ENCODE measurements at regions not wholly inside any gene's neighbourhood (a gene's known extent, or its start where the extent isn't known, plus 50 kb on each side); places are given as distances from the start of the nearest gene placed in this dataset.
"Not testable (repeated sequence)": the region's sequence is repeated elsewhere in the genome, so short reads cannot be mapped to it uniquely, and the experiment has no call there.

- not testable (repeated sequence) for H2AFZ ChIP-seq (ENCODE audit: low read length, unreplicated experiment); H3K79me2 ChIP-seq (ENCODE audit: control insufficient read depth, insufficient read depth, low read length, unreplicated experiment); H3K27me3 ChIP-seq (ENCODE audit: insufficient read depth, low read length); H3K4me3 ChIP-seq (ENCODE audit: low read depth, low read length); H3K4me1 ChIP-seq (ENCODE audit: control insufficient read depth, insufficient read depth, low read length, unreplicated experiment); H3K27ac ChIP-seq (ENCODE audit: low read depth, low read length); H3K36me3 ChIP-seq (ENCODE audit: insufficient read depth, low read length)
These were observed 204.0 kb upstream of the FRG1 start for GRCh38 chr4:189736656-189737055.

GRCh38 chr4:189740118-189740517 is 200.6 kb upstream of the FRG1 start:
- H3K27me3 ChIP-seq (ENCODE audit: insufficient read depth, low read length); H3K4me3 ChIP-seq (ENCODE audit: low read depth, low read length); H2AFZ ChIP-seq (ENCODE audit: low read length, unreplicated experiment); H3K79me2 ChIP-seq (ENCODE audit: control insufficient read depth, insufficient read depth, low read length, unreplicated experiment); H3K36me3 ChIP-seq (ENCODE audit: insufficient read depth, low read length); H3K4me1 ChIP-seq (ENCODE audit: control insufficient read depth, insufficient read depth, low read length, unreplicated experiment); H3K27ac ChIP-seq (ENCODE audit: low read depth, low read length): not testable (repeated sequence)

GRCh38 chr4:189740873-189741272 is 199.8 kb upstream of the FRG1 start:
- Histone ChIP-seq H3K27me3 (ENCODE audit: insufficient read depth, low read length) (no peaks in the 10 kb centered on the region), H3K36me3 (ENCODE audit: insufficient read depth, low read length) (no peaks in the 10 kb centered on the region), H3K4me3 (ENCODE audit: low read depth, low read length) (no peak overlapping the region), H3K27ac (ENCODE audit: low read depth, low read length) (no peak overlapping the region), H2AFZ (ENCODE audit: low read length, unreplicated experiment) (no peak overlapping the region), H3K79me2 (ENCODE audit: control insufficient read depth, insufficient read depth, low read length, unreplicated experiment) (no peaks in the 10 kb centered on the region), H3K4me1 (ENCODE audit: control insufficient read depth, insufficient read depth, low read length, unreplicated experiment) (no peaks in the 10 kb centered on the region)

- not testable (repeated sequence) for H2AFZ ChIP-seq (ENCODE audit: low read length, unreplicated experiment); H3K36me3 ChIP-seq (ENCODE audit: insufficient read depth, low read length); H3K79me2 ChIP-seq (ENCODE audit: control insufficient read depth, insufficient read depth, low read length, unreplicated experiment); H3K4me3 ChIP-seq (ENCODE audit: low read depth, low read length); H3K4me1 ChIP-seq (ENCODE audit: control insufficient read depth, insufficient read depth, low read length, unreplicated experiment); H3K27ac ChIP-seq (ENCODE audit: low read depth, low read length); H3K27me3 ChIP-seq (ENCODE audit: insufficient read depth, low read length)
These were observed 187.6 kb upstream of the FRG1 start for GRCh38 chr4:189753092-189753491.

- H3K36me3 ChIP-seq (ENCODE audit: insufficient read depth, low read length): no peaks in the 10 kb centered on the region
- H3K79me2 ChIP-seq (ENCODE audit: control insufficient read depth, insufficient read depth, low read length, unreplicated experiment): no peaks in the 10 kb centered on the region
- no peaks in the 10 kb centered on the region for H3K4me1 ChIP-seq (ENCODE audit: control insufficient read depth, insufficient read depth, low read length, unreplicated experiment)
- H3K27ac ChIP-seq (ENCODE audit: low read depth, low read length): no peak overlapping the region
- no peak overlapping the region for H2AFZ ChIP-seq (ENCODE audit: low read length, unreplicated experiment)
- no peak overlapping the region for H3K4me3 ChIP-seq (ENCODE audit: low read depth, low read length)
- H3K27me3 ChIP-seq (ENCODE audit: insufficient read depth, low read length): no peaks in the 10 kb centered on the region
These were observed 177.1 kb upstream of the FRG1 start for GRCh38 chr4:189763583-189763982.

GRCh38 chr4:189765301-189765700 is 175.4 kb upstream of the FRG1 start:
- Histone ChIP-seq H3K27me3 (ENCODE audit: insufficient read depth, low read length) (no peaks in the 10 kb centered on the region), H3K79me2 (ENCODE audit: control insufficient read depth, insufficient read depth, low read length, unreplicated experiment) (no peaks in the 10 kb centered on the region), H3K4me1 (ENCODE audit: control insufficient read depth, insufficient read depth, low read length, unreplicated experiment) (no peaks in the 10 kb centered on the region), H3K27ac (ENCODE audit: low read depth, low read length) (no peak overlapping the region), H3K4me3 (ENCODE audit: low read depth, low read length) (no peak overlapping the region), H3K36me3 (ENCODE audit: insufficient read depth, low read length) (no peaks in the 10 kb centered on the region), H2AFZ (ENCODE audit: low read length, unreplicated experiment) (no peak overlapping the region)

GRCh38 chr4:189765736-189766135 is 174.9 kb upstream of the FRG1 start:
- Histone ChIP-seq H3K4me3 (ENCODE audit: low read depth, low read length) (no peak overlapping the region), H3K27ac (ENCODE audit: low read depth, low read length) (no peak overlapping the region), H3K79me2 (ENCODE audit: control insufficient read depth, insufficient read depth, low read length, unreplicated experiment) (no peaks in the 10 kb centered on the region), H3K27me3 (ENCODE audit: insufficient read depth, low read length) (no peaks in the 10 kb centered on the region), H2AFZ (ENCODE audit: low read length, unreplicated experiment) (no peak overlapping the region), H3K36me3 (ENCODE audit: insufficient read depth, low read length) (no peaks in the 10 kb centered on the region), H3K4me1 (ENCODE audit: control insufficient read depth, insufficient read depth, low read length, unreplicated experiment) (no peaks in the 10 kb centered on the region)

GRCh38 chr4:189767941-189768340 is 172.7 kb upstream of the FRG1 start:
- no peak overlapping the region for H3K4me3 ChIP-seq (ENCODE audit: low read depth, low read length)
- H3K79me2 ChIP-seq (ENCODE audit: control insufficient read depth, insufficient read depth, low read length, unreplicated experiment): no peaks in the 10 kb centered on the region
- no peaks in the 10 kb centered on the region for H3K4me1 ChIP-seq (ENCODE audit: control insufficient read depth, insufficient read depth, low read length, unreplicated experiment)
- no peak overlapping the region for H2AFZ ChIP-seq (ENCODE audit: low read length, unreplicated experiment)
- no peak overlapping the region for H3K27ac ChIP-seq (ENCODE audit: low read depth, low read length)
- H3K36me3 ChIP-seq (ENCODE audit: insufficient read depth, low read length): no peaks in the 10 kb centered on the region
- H3K27me3 ChIP-seq (ENCODE audit: insufficient read depth, low read length): no peaks in the 10 kb centered on the region

- no peaks in the 10 kb centered on the region for H3K27me3 ChIP-seq (ENCODE audit: insufficient read depth, low read length)
- H2AFZ ChIP-seq (ENCODE audit: low read length, unreplicated experiment): no peak overlapping the region
- no peaks in the 10 kb centered on the region for H3K36me3 ChIP-seq (ENCODE audit: insufficient read depth, low read length)
- H3K27ac ChIP-seq (ENCODE audit: low read depth, low read length): no peak overlapping the region
- no peak overlapping the region for H3K4me3 ChIP-seq (ENCODE audit: low read depth, low read length)
- H3K4me1 ChIP-seq (ENCODE audit: control insufficient read depth, insufficient read depth, low read length, unreplicated experiment): no peaks in the 10 kb centered on the region
- no peaks in the 10 kb centered on the region for H3K79me2 ChIP-seq (ENCODE audit: control insufficient read depth, insufficient read depth, low read length, unreplicated experiment)
These were observed 171.5 kb upstream of the FRG1 start for GRCh38 chr4:189769131-189769530.

GRCh38 chr4:189771696-189772361 is 168.8 kb upstream of the FRG1 start:
- H2AFZ ChIP-seq (ENCODE audit: low read length, unreplicated experiment): no peak overlapping the region
- H3K4me3 ChIP-seq (ENCODE audit: low read depth, low read length): no peak overlapping the region
- no peak overlapping the region for H3K27ac ChIP-seq (ENCODE audit: low read depth, low read length)
- no peaks in the 10 kb centered on the region for H3K27me3 ChIP-seq (ENCODE audit: insufficient read depth, low read length)
- no peaks in the 10 kb centered on the region for H3K36me3 ChIP-seq (ENCODE audit: insufficient read depth, low read length)
- no peaks in the 10 kb centered on the region for H3K79me2 ChIP-seq (ENCODE audit: control insufficient read depth, insufficient read depth, low read length, unreplicated experiment)
- no peaks in the 10 kb centered on the region for H3K4me1 ChIP-seq (ENCODE audit: control insufficient read depth, insufficient read depth, low read length, unreplicated experiment)

- no peak overlapping the region for H3K27ac ChIP-seq (ENCODE audit: low read depth, low read length)
- no peak overlapping the region for H2AFZ ChIP-seq (ENCODE audit: low read length, unreplicated experiment)
- no peak overlapping the region for H3K4me3 ChIP-seq (ENCODE audit: low read depth, low read length)
- no peaks in the 10 kb centered on the region for H3K36me3 ChIP-seq (ENCODE audit: insufficient read depth, low read length)
- no peaks in the 10 kb centered on the region for H3K27me3 ChIP-seq (ENCODE audit: insufficient read depth, low read length)
- no peaks in the 10 kb centered on the region for H3K79me2 ChIP-seq (ENCODE audit: control insufficient read depth, insufficient read depth, low read length, unreplicated experiment)
- no peaks in the 10 kb centered on the region for H3K4me1 ChIP-seq (ENCODE audit: control insufficient read depth, insufficient read depth, low read length, unreplicated experiment)
These were observed 166.8 kb upstream of the FRG1 start for GRCh38 chr4:189773909-189774308.
